ENCODE measurements at regions not wholly inside any gene's neighbourhood (a gene's known extent, or its start where the extent isn't known, plus 50 kb on each side); places are given as distances from the start of the nearest gene placed in this dataset.

DNA sequence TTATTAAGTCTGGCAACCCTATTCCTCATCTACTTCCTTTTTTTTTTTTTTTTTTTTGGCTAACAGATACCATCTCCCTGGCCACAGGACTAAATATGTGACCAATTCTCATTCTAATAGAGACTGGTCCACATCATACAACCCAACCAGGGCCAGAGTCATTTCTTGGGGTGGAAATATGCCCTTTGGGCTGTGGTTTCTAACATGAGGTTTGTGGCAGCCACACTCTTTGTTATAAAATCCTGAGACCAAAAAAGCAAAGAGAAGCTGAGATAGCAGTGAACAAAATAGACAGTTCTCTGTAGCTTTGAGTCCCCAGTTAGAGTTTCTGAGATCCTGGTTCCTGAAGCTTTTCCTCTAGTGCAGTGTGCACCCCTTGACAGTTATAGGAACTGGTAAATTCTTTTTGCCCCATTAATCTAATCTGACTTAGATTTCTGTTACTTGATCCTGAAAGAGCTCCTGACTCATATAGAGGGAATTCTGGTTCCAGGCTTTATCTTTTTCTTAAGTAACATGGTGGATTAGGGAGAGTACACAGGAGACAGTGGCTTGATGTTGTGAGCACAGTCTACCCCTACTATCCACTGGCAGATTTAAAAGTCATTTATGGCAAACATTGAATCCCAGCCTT, 86.8 kb downstream of the MAIP1 start:
- POLR2A ChIA-PET = no interaction called here
- DNase-seq = no peak

GRCh38 chr2:200042944-200043343, 87.6 kb downstream of the MAIP1 start:
- peaks cover 0 to 4% of the 10 kb centered on the region in 2 donors for H3K27me3 ChIP-seq (ENCODE audit: control insufficient read depth in 2 of 2, insufficient read depth in 2 of 2, low read length in 2 of 2)
- no peaks in the 10 kb centered on the region for H3K4me1 Mint-ChIP-seq
- no peaks in the 10 kb centered on the region for H3K4me1 ChIP-seq (ENCODE audit: control insufficient read depth in 2 of 2, insufficient read depth in 2 of 2, low read length in 2 of 2)
- CTCF ChIA-PET = no interaction called here
- peaks cover 3 to 33% (median 18%) of the 10 kb centered on the region in 11 donors for H3K9me3 Mint-ChIP-seq
- peaks cover 10 to 27% (median 20%) of the 10 kb centered on the region in 5 donors for H3K27me3 Mint-ChIP-seq
- no peak overlapping the region for H3K27ac ChIP-seq (ENCODE audit: low read depth, low read length)
- intact Hi-C loops (cut with micrococcal nuclease) = no loop called here
- no peak overlapping the region for H3K4me3 ChIP-seq (ENCODE audit: low read length)
- peaks cover 0 to 7% (median 0%) of the 10 kb centered on the region in 3 experiments for H3K9me3 ChIP-seq (ENCODE audit: control insufficient read depth in 2 of 3, low read length in 3 of 3)
- ATAC-seq = no peak
- DNase-seq = no peak
- POLR2A ChIA-PET = no interaction called here
- H3K36me3 ChIP-seq (ENCODE audit: control insufficient read depth in 2 of 3, insufficient read depth in 3 of 3, low read length in 3 of 3) = no peaks in the 10 kb centered on the region
- H3K4me3 Mint-ChIP-seq = no peak overlapping the region
- H3K27ac Mint-ChIP-seq = no peak overlapping the region
- H3K36me3 Mint-ChIP-seq = peaks cover 0 to 9% (median 4%) of the 10 kb centered on the region in 5 donors

More for the DNA sequence above, 86.8 kb downstream of the MAIP1 start:
- Histone ChIP-seq H3K27me3 (ENCODE audit: control insufficient read depth in 2 of 2, insufficient read depth in 2 of 2, low read length in 2 of 2) (peaks cover 0 to 4% of the 10 kb centered on the region in 2 donors), H3K4me3 (ENCODE audit: low read length) (no peak overlapping the region), H3K9me3 (ENCODE audit: control insufficient read depth in 2 of 3, low read length in 3 of 3) (peaks cover 0 to 7% (median 0%) of the 10 kb centered on the region in 3 experiments), H3K4me1 (ENCODE audit: control insufficient read depth in 2 of 2, insufficient read depth in 2 of 2, low read length in 2 of 2) (no peaks in the 10 kb centered on the region), H3K36me3 (ENCODE audit: control insufficient read depth in 2 of 3, insufficient read depth in 3 of 3, low read length in 3 of 3) (no peaks in the 10 kb centered on the region), H3K27ac (ENCODE audit: low read depth, low read length) (no peak overlapping the region)
- Mint-ChIP-seq H3K27me3 (peaks cover 6 to 22% (median 14%) of the 10 kb centered on the region in 5 donors), H3K36me3 (peaks cover 0 to 9% (median 4%) of the 10 kb centered on the region in 5 donors), H3K9me3 (peaks cover 3 to 33% (median 18%) of the 10 kb centered on the region in 11 donors), H3K27ac (no peak overlapping the region), H3K4me3 (no peak overlapping the region), H3K4me1 (no peaks in the 10 kb centered on the region)
- intact Hi-C loops (cut with micrococcal nuclease) = no loop called here
- CTCF ChIA-PET = no interaction called here
- ATAC-seq = no peak

DNA sequence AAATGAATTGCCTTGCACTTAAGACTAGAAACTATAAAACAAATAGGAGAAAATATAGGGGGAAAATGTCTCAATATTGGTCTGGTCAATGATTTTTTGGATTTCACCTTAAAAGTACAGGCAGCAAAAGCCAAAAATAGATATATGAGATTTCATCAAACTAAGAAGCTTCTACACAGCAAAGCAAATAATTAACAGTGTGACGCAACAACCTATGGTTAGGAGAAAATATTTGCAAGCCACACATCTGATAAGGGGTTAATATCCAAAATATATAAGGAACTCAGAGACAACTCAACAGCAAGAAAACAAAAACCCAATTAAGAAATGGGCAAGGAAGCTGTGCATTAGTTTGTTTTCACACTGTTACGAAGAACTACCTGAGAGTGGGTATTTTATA, 89.1 kb downstream of the MAIP1 start:
- H3K9me3 ChIP-seq (ENCODE audit: control insufficient read depth in 2 of 3, low read length in 3 of 3) = peaks cover 0 to 7% (median 0%) of the 10 kb centered on the region in 3 experiments
- H3K4me3 ChIP-seq (ENCODE audit: low read length) = no peak overlapping the region
- CTCF ChIA-PET = no interaction called here

DNA sequence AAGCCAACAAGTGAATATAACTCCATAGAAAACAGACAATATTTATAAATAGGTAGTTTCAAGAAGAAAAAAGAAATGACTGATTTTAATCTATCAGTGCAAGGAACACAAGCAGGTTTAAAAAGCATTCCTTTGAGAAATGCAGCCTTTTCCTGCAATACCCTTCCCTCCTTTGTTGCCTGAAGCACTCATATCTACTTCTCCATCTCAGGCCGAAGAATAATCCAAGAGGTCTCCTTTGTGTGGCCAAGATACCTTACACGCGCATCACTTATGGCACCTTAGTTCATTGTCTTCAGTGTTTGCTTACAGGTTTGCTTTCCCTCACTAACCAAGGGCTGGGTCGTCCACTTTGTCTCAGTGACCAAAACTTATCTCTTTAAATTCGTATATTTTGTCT, 93.0 kb downstream of the MAIP1 start:
- H3K4me1 Mint-ChIP-seq = no peaks in the 10 kb centered on the region
- no peak overlapping the region for H3K4me3 ChIP-seq (ENCODE audit: low read length)
- peaks cover 0 to 9% (median 4%) of the 10 kb centered on the region in 5 donors for H3K36me3 Mint-ChIP-seq
- DNase-seq = no peak
- no peaks in the 10 kb centered on the region for H3K4me1 ChIP-seq (ENCODE audit: control insufficient read depth in 2 of 2, insufficient read depth in 2 of 2, low read length in 2 of 2)
- ATAC-seq = no peak
- ChIA-PET CTCF (no interaction called here), POLR2A (no interaction called here)
- H3K9me3 ChIP-seq (ENCODE audit: control insufficient read depth in 2 of 3, low read length in 3 of 3) = peaks cover 0 to 7% (median 0%) of the 10 kb centered on the region in 3 experiments
- intact Hi-C loops (cut with micrococcal nuclease) = no loop called here
- H3K27ac Mint-ChIP-seq = peak overlapping the region in 1 of 9 donors; percentile 57
- H3K4me3 Mint-ChIP-seq = no peak overlapping the region
- peaks cover 17 to 37% (median 19%) of the 10 kb centered on the region in 5 donors for H3K27me3 Mint-ChIP-seq
- no peak overlapping the region for H3K27ac ChIP-seq (ENCODE audit: low read depth, low read length)
- H3K36me3 ChIP-seq (ENCODE audit: control insufficient read depth in 2 of 3, insufficient read depth in 3 of 3, low read length in 3 of 3) = no peaks in the 10 kb centered on the region
- H3K27me3 ChIP-seq (ENCODE audit: control insufficient read depth in 2 of 2, insufficient read depth in 2 of 2, low read length in 2 of 2) = no peaks in the 10 kb centered on the region
- H3K9me3 Mint-ChIP-seq = peaks cover 3 to 33% (median 17%) of the 10 kb centered on the region in 11 donors

More for the DNA sequence above, 89.1 kb downstream of the MAIP1 start:
- Mint-ChIP-seq H3K36me3 (peaks cover 0 to 9% (median 4%) of the 10 kb centered on the region in 5 donors), H3K4me3 (no peak overlapping the region), H3K27me3 (peaks cover 10 to 32% (median 24%) of the 10 kb centered on the region in 5 donors), H3K9me3 (peaks cover 3 to 33% (median 18%) of the 10 kb centered on the region in 11 donors), H3K27ac (no peak overlapping the region), H3K4me1 (no peaks in the 10 kb centered on the region)
- H3K4me1 ChIP-seq (ENCODE audit: control insufficient read depth in 2 of 2, insufficient read depth in 2 of 2, low read length in 2 of 2) = no peaks in the 10 kb centered on the region
- peaks cover 0 to 4% of the 10 kb centered on the region in 2 donors for H3K27me3 ChIP-seq (ENCODE audit: control insufficient read depth in 2 of 2, insufficient read depth in 2 of 2, low read length in 2 of 2)
- intact Hi-C loops (cut with micrococcal nuclease) = no loop called here
- no peak for ATAC-seq
- H3K36me3 ChIP-seq (ENCODE audit: control insufficient read depth in 2 of 3, insufficient read depth in 3 of 3, low read length in 3 of 3) = no peaks in the 10 kb centered on the region
- POLR2A ChIA-PET = no interaction called here
- no peak for DNase-seq
- no peak overlapping the region for H3K27ac ChIP-seq (ENCODE audit: low read depth, low read length)

GRCh38 chr2:200049086-200049485, 93.7 kb downstream of the MAIP1 start:
- intact Hi-C loops (cut with micrococcal nuclease) = no loop called here
- ChIA-PET CTCF (no interaction called here), POLR2A (no interaction called here)
- Mint-ChIP-seq H3K4me1 (no peaks in the 10 kb centered on the region), H3K36me3 (peaks cover 0 to 9% (median 4%) of the 10 kb centered on the region in 5 donors), H3K4me3 (no peak overlapping the region), H3K9me3 (peaks cover 3 to 28% (median 16%) of the 10 kb centered on the region in 11 donors), H3K27ac (no peak overlapping the region), H3K27me3 (peaks cover 15 to 34% (median 23%) of the 10 kb centered on the region in 5 donors)
- Histone ChIP-seq H3K36me3 (ENCODE audit: control insufficient read depth in 2 of 3, insufficient read depth in 3 of 3, low read length in 3 of 3) (no peaks in the 10 kb centered on the region), H3K27ac (ENCODE audit: low read depth, low read length) (no peak overlapping the region), H3K4me1 (ENCODE audit: control insufficient read depth in 2 of 2, insufficient read depth in 2 of 2, low read length in 2 of 2) (no peaks in the 10 kb centered on the region), H3K4me3 (ENCODE audit: low read length) (no peak overlapping the region), H3K9me3 (ENCODE audit: control insufficient read depth in 2 of 3, low read length in 3 of 3) (peaks cover 0 to 7% (median 0%) of the 10 kb centered on the region in 3 experiments), H3K27me3 (ENCODE audit: control insufficient read depth in 2 of 2, insufficient read depth in 2 of 2, low read length in 2 of 2) (no peaks in the 10 kb centered on the region)
- DNase-seq (no peak), ATAC-seq (no peak)

DNA sequence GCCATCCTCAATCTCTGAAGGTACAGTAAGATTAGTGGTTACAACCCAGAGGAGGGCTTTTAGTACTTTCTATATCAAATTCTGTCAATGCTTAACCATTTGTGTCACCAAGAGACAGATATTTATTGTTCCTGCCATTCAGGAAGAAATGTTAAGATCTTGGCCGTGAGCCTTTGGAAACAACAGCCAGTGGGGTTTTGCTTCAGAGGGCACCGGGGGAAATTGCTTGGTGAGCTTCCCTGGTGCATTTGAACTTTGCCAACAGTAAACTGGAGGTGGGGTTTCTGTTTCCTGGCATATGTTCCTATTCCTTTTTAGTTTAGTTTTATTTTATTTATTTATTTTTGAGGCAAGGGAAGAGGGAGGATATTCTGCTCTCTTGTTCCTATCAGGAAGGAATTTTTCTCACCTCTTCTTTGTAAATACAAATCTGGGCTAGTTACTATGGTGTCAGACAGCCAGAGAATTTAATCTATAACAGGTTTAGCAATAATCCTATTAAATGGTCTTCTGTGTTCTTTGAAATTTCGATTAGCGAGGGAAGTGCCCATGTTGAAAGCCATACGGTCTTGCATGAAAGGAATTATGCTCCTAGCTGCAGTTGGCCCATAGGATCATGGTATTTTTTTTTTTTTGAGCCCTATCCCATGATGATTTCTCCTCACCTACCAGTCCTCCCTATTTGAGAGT, 95.7 kb downstream of the MAIP1 start:
- H3K4me1 ChIP-seq (ENCODE audit: control insufficient read depth in 2 of 2, insufficient read depth in 2 of 2, low read length in 2 of 2) = no peaks in the 10 kb centered on the region
- peaks cover 0 to 7% (median 4%) of the 10 kb centered on the region in 5 donors for H3K36me3 Mint-ChIP-seq
- H3K27me3 ChIP-seq (ENCODE audit: control insufficient read depth in 2 of 2, insufficient read depth in 2 of 2, low read length in 2 of 2) = no peaks in the 10 kb centered on the region
- peaks cover 0 to 12% (median 7%) of the 10 kb centered on the region in 11 donors for H3K9me3 Mint-ChIP-seq
- ChIA-PET POLR2A (no interaction called here), CTCF (no interaction called here)
- H3K9me3 ChIP-seq (ENCODE audit: control insufficient read depth in 2 of 3, low read length in 3 of 3) = no peaks in the 10 kb centered on the region
- H3K27ac ChIP-seq (ENCODE audit: low read depth, low read length) = no peak overlapping the region
- H3K27me3 Mint-ChIP-seq = peaks cover 12 to 43% (median 27%) of the 10 kb centered on the region in 5 donors
- no peaks in the 10 kb centered on the region for H3K36me3 ChIP-seq (ENCODE audit: control insufficient read depth in 2 of 3, insufficient read depth in 3 of 3, low read length in 3 of 3)
- H3K4me3 Mint-ChIP-seq = no peak overlapping the region
- H3K4me1 Mint-ChIP-seq = no peaks in the 10 kb centered on the region
- DNase-seq = no peak
- intact Hi-C loops (cut with micrococcal nuclease) = no loop called here
- ATAC-seq = no peak
- H3K4me3 ChIP-seq (ENCODE audit: low read length) = no peak overlapping the region
- no peak overlapping the region for H3K27ac Mint-ChIP-seq

Data from naive thymus-derived CD4-positive, alpha-beta T cell (primary cell).